ENCODE measurements at regions not wholly inside any gene's neighbourhood (a gene's known extent, or its start where the extent isn't known, plus 50 kb on each side); places are given as distances from the start of the nearest gene placed in this dataset.

DNA sequence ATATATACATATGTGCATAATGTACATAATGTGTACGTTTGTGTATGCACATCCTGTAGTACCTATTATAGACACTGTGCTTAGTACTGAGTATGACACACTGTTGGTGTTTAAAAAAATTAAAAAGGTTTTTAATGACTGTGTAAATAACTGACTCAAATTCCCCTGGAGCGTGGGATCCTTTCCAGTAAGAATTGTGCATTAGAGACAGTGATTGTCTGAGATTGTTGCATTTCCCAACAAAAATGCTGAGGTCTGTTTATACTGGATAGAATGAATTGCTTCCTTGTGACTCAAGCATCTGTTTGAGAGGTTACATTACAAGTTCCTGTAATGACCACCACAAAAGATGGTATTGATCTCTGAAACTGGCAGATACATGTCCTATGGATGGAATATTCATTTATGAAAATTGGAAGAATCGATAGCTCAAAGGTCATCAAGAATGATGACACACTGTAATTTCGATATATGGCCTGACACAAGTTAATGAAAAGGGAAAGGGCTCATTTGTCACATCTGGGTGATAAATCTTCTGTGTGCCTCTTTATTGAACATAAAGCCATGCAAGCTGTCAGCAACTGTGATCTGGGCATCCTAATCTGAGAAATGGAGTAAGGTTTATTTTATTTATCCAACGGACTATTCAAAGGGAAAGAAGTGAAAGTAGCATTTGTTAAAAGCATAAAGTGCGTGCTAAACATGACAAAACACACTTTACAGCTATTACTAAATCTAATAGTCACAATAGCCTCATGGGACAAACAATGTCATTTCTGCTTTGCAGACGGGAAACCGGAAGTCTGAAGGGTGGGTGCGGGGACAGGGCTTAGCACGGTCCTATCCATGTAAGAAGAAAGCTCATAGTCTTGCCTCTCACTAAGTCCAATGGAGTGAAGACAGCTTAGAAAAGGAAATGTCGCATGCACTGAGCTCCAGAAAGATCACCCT is 228.8 kb downstream of the CDH11 start:
- no peak for DNase-seq

DNA sequence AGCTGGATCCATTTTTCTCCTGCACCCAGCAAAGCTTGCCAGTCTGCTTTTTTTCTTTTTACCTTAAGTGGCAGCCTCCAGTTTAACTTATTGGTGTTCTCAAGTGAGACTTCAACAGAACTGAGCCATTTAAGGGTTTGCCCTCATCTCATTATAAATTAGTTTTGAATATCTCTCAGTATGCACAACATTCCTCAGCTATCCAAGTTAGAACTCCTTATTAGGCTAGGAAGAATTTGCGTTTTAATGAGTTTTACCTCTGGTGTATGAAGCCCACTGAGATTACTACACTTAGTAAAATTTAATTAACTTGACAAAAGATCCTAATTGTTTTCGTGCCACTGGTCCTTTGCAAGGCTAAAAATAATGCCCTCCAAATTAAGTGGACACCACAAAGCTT is 232.4 kb downstream of the CDH11 start:
- no peak for DNase-seq

DNA sequence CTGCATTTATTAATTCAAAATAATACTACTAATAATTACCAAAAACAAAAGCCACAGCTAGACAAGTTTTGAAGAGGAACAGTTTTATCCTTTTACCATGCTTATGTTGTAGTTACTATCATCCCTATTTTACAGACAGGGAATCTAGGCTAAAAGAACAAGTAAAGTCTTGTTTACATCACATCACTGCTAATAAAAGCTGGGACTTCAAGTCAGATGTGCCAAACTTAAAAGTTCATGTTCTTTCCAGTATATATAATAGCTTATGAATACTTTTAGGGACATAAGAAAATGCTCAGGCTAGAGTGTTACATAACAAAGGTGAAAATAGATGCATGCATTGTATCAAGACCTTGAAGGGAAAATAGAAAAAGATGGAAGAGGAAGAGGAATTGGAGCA is 234.2 kb downstream of the CDH11 start:
- DNase-seq: no peak

DNA sequence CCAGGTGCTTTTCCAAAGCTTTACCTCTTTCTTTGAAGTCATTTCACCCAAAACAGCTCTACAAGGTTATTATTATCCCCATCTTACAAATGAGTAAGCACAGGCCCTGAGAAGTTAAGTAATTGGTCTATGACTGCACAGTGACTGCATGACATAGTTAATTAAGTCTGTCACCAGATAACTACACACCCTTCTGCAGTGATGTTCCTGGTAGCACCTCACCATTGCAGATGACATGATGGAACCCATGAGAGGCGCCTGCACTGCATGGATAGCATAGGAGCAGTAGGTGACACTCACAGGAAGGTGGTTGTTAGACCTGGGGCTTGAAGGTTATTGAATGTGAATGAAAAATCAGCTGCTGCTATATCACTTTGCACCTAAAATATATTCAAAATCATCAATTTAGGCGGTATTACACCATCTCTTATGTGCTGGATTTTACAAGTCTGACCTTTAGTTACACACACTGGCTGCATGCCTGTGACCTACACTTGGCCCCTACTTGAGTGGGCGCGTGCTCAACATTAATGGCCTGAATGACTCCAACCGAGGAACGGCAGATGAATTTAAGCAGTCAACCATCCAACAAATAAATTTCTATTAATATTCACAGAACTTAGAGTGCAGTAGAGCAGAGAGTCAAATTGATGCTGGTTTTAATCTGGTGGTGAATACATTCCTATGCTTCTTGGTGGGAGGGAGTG is 239.6 kb downstream of the CDH11 start:
- DNase-seq: no peak

DNA sequence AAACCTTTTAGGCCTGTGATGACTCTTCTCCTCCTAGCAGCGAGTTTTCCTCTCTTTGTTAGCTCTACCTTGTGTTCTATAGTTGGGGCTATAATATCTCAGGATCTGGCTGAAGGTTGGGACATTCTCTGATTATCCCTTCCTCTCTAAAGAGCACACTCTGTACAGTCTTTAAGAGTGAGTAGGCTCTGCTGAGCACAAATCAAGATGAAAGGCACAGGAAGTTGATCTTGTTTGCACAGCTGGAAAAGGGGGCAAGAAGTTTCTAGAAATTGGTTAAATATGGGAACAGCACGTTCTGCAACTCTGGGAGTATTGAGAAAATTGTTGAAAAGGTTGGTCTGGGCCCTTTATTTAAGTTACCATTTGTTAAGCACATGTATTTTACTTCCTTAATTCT is 240.9 kb downstream of the CDH11 start:
- DNase-seq: no peak

DNA sequence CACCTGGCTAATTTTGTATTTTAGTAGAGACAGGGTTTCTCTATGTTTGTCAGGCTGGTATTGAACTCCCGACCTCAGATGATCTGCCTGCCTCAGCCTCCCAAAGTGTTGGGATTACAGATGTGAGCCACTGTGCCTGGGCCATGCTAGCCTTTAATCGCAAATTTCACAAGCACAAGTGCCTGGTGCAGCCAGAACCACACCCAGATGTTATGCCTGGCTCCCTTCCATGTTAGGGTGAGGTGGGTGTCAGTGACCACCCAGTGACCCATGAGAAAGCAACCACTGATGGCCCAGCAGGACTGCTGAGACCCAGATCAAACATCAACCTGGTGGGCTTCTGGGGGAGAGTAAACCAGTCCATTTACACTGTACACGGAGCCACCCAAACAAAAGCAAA is 241.9 kb downstream of the CDH11 start:
- DNase-seq: no peak

DNA sequence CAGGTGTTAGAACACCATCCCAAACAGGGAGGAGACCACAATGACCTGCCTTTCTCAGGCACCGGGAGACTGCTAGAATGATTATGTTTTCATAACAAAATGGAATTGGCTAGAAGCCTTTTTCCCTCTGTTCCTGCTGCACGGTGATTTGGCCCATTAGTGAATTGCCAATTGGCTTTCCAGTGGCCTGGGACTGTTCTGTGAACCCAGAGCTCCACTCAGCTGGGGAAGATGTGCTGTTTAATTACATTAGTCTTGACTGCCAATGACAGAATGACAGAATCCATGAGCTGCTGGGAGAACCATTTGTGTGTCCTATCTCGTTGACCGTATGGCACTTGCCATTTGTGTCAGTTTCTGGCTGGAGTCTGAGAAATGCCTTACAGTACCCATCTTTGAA is 242.9 kb downstream of the CDH11 start:
- DNase-seq: no peak

DNA sequence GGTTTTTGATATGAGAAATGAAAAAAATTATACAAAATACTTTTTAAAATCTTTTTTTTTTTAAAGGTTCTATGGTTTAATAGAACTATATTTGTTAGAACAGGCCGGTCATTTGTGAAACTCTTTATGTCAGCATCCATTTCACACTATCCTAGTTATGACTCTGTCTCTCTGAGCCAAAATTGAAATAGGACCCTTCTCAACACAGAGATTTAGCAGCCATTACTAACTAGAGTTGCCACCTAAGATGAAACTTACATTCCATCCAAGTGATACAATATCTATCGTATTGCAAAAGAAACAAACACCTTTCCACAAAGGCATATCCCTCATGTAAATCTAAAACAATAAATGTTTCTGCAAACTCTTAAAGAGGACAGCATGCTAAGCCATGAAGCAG is 249.8 kb downstream of the CDH11 start:
- DNase-seq: no peak

DNA sequence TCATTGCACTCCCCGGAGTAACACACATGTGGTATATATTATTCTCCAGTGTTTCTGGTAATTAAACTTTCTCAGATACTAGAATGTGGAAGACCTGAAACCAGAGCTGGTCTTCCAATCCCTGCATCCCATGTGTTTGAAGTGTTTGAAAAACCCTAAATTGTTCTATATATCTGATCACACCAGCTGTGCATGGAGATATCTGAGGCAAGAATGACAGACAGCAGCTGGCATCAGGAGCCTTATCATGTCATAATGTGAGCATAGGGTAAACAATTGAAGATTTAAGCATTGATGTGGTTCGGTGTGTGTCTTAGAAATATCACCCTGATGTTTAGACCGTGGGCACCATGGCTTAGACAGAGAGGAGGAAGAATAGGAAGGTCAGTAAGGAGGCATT is 251.0 kb downstream of the CDH11 start:
- DNase-seq: peak; percentile 31 to 75

DNA sequence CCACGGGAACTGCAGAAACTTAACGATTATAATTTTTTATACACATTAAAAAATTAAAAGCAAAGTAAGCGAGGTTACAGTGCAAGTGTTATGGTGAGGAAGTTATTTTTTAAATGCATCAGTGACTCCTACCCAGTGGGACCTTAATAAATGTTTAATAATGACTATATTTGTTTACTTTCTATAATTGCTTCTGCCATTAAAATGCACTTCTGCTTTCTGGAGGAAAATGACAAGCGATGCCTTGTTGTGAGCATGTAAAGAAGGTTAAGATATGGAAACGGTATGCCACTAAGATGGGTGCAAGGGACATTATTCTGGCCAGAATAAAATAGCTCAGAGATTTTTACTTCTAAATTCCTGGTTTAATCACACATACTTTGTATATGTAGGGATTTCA is 252.1 kb downstream of the CDH11 start:
- DNase-seq: no peak

DNA sequence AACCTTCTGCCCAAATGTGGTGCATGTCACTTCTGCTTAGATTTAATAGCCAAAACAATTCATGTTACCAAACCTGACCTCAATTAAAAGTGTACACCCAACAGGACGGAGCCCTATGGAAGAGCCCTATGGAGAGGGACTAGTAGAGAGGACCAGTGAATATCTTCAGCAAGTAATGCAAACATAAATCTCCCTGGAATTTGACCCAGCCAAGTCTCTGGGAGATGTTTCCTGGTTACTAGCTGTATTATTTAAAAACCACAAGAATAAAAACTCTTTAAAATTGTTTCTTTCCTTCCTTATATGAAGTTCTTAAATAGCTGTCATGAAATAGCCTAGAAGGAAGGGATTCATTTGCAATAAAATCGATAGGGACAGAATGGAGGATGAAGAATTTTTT is 255.8 kb downstream of the CDH11 start:
- DNase-seq: no peak

DNA sequence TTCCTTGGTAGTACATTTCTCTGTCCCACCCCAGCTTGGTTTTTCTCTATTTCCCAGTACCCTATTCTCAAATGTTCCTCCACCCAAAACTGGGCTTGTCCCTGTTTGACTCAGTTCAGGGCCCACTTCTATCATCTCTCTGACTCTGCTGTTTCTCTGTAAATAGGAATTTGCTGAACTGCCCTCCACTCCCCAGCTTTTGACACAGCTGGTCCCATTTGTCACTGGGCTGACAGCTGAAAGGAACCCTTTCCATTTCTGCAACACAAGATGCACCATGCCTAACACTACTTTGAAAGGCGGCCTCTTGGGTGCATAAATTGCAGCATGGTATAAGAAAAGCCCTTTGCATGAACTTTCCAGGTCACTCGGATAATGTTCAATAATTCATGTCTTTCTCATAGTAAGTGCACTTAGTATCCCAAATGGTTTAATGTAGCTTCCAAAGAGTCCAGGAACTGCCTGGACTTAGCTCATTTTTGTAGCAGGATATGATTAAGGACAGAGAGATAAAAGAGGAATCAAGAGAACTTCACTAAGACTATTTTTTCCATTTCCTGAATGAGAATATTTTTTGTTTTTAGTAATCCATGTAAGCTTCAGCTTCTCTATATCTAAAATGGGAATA is 256.7 kb downstream of the CDH11 start:
- peak; percentile 44 to 69 for DNase-seq

DNA sequence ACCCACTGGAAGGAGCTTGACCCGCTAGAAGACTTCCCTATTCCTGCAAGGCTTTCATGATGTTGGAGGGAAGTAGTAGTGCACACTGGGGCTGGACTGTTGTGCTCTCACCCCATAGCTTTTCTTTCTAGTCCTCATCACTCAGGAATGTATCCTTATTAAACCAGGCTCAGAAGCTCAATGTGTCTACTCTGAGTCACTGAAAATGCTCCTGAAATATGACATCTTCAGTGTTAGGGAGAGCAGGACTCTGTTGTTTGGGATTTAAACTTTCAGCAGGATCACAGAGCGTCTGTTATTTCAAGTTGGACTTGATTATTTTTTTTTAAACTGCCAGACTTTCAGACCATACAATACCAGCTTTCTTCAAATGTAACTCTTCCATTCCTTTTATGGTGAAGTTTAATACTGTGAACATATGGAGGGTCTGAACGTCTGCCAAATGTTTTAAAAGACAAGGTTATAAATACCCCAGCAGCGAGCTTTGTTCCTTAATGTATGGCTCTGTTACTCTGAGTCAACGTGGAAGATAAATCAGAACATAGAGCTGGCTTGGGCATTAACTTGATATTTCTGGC is 257.5 kb downstream of the CDH11 start:
- peak; percentile 78 to 96 for DNase-seq

DNA sequence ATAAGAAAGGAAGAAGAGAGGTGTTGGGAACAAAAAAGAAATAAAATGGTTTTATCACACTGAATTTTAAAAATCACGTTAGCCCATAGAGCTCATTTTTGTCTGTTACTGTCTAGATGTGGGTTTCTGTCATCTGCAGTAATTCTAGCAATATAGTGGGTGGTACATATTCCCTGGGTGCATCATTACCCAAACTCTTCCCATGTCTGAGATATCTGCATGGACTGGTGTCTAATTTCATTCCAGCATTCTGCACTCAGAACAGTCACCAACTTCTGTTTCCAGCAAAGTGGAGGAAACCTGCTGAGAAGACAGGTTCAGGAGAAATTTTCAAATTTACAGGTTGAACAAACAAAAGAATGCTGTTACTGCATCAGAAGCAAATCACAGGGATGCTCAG is 263.8 kb downstream of the CDH11 start:
- peak in 1 of 2 experiments; percentile 27 for DNase-seq

DNA sequence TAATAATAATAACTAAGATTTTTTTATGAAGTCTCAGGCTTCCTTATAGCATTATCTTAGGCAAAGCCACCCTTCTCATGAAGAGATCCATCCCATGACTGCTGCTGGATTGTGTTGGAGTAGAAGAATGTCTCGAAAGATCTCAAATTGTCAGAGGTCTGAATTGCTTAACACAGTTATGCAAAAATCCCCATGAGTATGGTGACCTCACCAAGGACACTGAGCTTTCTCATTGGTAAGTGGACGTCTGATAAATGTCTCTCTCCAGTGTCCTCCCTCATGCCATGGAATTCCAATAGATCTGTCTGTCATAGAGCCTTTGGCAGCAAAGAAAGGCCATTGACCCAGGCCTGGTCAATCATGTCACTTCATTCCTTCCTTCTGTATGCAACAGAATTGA is 264.5 kb downstream of the CDH11 start:
- DNase-seq: no peak

DNA sequence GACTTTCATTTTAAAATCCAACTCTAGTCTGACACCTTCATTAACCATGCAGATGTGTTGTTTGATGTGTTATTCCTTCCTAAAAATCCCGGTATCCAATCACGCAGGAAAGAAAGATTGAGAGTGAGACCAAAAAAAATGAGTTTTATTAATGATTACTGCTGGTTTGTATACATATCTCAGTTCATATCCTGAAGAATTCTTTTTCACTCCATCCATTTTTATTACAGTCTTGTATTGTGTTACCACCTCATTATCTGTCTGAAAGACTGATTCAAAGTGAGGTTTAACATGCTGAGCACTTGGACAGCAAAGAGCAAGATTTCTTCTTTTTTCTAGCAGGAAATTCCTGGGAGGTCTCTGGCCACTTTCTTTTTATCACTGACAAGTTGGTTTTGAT is 268.3 kb downstream of the CDH11 start:
- DNase-seq: no peak

DNA sequence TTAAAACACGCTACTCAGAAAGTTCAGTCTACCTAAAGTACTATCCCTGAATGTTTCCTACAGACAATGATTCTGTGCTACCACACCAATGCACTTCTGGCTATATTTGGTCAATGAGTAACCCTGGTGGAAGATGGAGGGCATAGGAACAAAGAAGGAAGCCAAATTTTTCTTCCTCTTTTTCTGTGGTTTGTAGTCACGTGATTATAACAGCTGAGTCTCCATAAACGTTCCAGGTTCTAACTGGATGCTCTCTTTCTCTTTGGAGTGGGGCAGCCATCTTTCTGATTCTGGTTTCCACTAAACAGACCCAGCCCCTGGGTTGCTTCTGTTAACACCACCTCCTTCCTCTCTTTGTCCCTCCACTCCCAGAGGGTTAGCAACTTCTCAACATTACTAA is 274.9 kb downstream of the CDH11 start:
- no peak for DNase-seq

DNA sequence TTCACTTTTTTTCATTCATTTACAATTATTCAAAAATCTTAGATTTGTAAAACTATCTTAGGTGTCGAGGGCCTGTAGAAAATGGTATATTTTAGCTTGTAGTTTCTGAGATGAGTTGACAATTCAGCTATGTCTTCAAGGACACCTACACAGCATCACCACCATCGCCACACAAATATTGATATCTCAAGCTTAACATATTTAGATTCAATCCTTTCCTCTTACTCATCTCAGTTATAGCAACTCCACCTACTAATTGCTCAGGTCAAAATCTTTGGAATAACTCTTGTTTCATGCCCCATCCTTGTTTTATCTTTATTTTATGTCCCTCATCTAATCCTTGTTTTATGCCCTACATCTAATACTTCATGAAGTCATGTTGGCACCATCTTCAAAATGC is 276.8 kb downstream of the CDH11 start:
- no peak for DNase-seq

DNA sequence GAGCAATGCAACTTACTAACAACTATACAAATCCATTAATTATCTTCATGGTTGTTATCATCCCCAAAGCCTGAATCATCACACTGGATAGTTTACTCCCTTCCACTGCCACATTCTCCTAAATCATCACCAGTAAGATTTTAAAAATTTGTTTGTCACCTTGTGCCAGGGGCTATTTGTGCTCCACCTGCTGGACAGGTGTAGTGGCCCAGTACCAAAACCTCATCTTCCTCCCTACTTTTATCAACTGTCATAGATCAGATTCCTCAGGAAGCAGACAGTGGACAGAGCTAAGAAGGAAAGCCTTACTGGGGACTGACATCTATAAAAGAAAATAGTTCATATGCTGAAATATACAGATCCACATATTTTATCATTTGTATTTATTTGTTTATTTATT is 280.4 kb downstream of the CDH11 start:
- DNase-seq: no peak

DNA sequence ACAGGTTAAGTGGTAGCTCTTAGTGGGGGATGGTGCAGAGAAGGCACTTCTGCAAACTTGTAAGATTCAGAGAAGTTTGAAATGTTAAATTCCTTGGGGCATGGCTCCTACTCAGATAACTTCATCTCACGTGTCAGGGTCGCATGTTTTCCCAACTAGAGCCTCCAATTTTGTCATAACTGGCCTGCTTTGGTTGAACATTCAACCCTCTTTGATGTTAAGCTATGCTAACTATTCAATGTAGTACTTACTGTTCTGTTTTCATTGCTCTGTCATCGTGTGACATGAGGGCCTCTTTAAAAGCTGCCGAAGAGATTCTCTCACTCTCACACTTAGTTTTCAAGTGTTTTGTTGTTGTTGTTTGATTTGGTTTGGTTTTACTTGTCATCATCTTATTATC is 280.8 kb downstream of the CDH11 start:
- DNase-seq: no peak

DNA sequence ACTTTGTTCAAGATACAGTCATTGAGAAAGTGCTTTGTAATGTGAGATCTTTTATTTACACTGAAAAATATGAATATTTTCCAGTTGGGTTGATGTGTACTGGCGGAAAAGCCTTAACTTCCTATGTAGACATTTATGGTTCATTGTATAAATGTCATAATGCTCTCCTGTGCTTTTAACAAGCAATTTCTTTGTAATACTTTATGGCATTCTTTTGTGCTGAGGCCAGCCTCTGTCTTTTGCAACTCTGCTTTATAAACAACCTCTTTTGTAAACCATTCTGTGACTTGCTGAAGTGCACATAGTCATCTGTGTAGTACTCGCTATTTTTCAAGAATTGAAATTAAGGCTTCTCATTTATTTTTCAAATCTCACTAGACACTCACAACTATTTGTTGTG is 291.2 kb downstream of the CDH11 start:
- DNase-seq: no peak

DNA sequence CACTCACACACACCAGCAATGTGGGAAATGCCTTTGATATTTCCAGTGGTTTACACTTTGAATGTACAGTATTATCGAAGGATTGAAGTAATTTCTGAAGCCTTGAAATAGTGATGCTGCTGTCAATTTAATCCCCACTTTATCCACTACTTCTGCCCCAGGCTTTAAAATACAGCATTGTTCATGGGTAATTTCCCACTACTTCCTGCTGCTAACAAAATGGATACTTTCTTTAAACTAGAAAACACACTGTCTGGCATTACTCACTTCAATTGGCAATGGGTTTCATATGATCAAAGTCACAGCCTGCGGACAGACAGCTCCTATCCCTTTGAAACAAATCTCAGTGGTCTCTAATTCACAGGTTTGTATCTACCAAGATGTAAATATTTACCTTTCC is 292.2 kb downstream of the CDH11 start:
- DNase-seq: no peak

DNA sequence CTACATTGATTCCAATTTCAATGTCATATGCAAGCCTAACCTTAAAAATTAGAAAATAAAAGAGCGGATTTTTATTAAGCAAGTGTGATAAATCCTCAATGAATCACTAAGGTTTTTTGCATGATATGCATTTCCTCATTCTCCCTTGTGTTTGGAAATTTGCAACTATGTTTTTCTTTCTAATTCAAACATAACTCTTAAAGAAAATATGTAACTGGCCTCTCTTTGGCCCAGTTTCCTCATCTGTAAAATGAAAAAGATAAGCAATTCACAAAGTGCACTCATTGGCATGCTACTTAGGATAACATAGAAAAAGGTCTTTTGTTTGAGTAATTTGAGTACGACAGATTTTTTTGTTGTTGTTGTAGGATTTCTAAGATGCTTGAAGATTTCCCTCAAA is 295.5 kb downstream of the CDH11 start:
- no peak for DNase-seq
